HG03571 (cell line): ENCODE measurements at regions not wholly inside any gene's neighbourhood (a gene's known extent, or its start where the extent isn't known, plus 50 kb on each side); places are given as distances from the start of the nearest gene placed in this dataset.

Source experiments
- ATAC-seq: cut with Tn5 transposase; IDR thresholded peaks from one replicate; pipeline ENCODE4 v1.9.1; 2021; ENCODE audit not compliant: unreplicated experiment

DNA sequence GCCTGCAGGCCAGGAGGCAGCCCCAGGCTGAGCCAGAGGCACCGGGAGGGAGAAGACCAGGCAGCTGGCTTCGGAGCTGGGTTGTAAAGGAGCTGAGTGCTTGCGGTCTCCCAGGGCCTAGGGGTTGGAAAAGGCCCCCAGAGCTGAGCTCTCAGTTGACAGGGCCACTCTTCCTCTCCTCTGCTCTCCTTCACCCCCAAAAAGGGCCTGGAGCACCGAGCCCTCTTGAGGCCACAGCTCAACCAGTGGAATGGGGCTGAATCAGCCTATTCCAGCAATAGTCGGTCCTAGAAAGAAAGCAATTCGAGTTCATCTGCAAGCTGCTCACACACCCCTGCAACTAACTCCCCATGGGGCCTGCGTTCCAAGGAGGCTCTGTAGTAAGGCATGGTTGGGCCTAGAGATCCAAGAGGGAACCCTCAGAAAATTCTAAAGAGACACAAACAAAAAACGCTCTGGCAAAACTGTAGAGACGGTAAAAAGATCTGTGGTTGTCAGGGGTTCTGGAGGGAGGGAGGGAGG, 205.0 kb downstream of the BUD13 start:
- ATAC-seq = no peak

DNA sequence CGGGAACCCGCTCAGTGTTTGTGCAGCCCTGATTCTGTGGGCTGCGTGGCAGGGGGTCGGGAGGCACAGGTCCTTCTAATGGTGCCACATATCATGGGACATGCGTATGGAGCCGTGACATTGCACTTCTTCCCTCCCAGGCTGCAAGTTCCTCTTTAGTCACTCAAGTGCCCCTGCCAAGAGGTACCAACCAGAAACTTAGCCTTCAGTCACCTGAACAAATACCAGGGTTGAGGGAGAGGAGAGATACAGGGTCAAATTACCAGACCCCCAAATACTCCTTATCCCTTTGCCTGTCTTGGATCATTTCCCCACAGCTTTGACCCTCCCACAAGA, 209.1 kb downstream of the BUD13 start:
- no peak for ATAC-seq

DNA sequence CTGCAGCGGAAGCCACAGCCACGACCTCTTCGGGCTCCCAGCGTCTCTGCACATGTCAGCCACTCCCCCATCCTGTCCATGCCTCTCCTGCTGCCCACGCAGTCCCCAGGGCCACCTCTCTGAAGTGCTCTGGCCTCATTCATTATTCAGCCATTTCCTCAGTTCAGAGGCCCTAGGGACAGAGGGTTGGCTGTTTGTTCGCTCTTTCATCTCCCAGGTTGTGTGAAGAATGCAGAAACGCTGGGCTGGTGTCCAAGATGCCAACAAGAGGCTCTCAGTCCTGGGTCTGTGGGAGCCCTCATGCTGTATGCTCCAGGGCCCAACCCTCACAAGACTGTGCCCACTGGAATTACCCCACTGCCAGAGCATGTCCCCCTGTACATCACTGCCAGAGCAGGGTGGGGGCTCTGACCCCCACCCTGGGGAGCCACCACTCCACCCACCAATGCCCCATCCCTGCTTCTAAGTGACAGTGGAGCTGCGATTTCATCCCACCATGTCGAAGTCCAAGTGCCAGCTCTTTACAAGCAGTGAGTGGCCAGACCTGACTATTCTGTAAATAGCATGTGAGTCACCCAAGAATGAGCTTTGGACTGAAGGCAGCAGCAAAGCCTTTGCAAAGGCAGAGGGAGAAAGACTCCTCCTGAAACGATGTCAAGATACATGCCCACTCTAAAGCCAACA, 209.6 kb downstream of the BUD13 start:
- no peak for ATAC-seq

DNA sequence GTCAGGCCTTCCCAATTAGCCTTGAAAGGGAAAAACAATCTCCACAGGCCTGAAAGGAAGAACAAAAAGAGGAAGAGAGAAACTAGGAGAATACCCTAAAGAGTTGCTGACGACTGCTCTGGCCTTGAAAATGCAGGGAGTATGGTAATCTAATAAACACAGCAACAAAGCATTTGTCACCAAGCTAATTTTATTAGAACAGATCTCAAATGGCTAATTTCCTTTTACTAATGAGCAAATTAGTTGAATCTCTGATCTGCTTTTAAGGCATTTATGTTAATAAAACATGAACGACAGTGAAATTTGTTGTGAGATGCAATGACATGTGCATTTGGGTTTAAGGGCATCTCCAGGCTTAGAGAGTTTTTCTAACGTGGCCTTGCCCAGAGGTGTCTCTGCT, 212.2 kb downstream of the BUD13 start:
- no peak for ATAC-seq

DNA sequence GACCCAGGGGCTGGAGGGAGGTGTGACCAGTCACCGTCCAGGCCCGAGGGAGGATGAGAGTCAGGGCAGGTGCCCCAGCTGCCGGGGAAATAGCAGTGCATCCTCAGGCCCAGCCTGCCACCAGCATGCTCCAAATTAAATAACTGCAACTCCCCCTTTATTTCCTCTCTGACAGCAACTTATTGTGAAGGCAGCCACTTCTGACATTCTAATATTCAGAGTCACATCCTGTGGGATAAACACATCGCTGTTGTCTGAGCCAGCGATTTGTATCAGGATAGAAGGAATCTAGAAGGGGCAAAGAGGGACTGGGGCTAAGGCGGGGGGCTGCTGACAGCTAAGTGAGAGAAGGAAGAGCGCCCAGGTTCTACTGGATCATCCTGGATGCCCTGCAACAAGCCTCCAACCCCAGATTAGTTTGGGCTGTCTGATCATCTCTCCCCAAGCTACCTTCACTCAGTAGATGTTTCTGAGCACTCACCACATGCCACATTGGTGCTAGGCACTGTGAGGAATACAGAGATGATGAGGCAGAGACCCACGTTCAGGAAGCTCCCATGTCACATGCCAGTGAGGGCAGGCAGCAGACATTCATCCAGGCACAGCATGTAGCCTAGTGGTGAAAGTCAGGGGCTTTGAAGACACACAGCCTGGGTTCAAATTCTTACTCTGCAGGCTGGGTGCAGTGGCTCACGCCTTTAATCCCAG, 214.1 kb downstream of the BUD13 start:
- ATAC-seq = no peak

DNA sequence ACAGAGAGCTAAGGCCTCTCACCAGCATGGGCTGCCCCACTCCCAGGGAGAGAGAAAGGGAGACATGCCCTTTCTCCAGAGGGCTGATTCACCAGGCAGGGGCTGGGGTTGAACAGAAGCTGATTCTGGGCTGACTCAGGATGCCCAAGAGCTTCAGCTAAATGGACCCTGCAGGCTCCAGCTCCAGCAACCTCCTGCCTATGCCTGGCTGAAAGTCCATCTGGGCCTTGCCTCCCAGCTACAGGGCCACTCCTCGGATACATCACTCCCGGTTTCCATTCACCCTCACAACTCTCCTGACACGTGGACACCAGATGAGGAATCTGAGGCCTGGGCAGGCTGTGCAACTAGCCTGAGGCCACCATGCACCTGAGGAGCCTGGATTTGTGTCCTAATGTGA, 215.5 kb downstream of the BUD13 start:
- no peak for ATAC-seq

DNA sequence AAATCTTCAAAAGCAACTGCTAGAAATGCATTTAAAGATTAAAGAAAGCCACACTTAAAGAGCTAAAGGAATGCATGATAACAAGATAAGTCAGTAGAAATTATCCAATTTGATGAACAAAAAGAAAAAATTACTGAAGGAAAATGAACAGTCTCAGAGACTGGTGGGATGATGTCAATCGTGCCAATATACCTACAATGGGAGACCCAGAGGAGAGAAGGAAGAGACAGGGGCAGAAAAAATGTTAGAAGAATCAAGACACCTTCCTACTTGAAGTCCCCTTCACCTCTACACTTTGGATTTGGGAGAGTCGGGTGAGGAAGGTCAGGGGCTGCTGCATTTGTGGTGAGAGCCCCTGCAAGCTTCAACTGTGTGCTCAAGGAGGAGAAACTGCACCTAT, 216.3 kb downstream of the BUD13 start:
- no peak for ATAC-seq

DNA sequence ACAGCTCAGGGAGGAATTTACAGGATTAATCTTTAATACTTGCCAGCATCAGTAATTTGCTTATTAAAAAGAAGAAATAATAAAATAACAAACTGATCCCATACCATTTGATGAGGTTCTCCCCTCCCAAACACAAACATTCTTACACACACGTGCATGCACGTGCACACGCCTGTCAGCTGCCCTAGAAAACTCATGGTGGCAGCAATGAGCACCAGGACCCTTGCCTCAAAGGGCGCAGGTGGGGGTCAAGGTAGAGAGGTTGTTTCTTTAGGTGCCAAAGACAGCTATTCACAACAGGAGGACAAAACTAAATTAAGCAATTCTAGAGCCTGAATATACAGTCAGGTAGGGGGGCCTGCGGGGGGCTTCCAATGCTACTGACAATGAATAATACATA, 219.3 kb downstream of the BUD13 start:
- ATAC-seq = no peak

DNA sequence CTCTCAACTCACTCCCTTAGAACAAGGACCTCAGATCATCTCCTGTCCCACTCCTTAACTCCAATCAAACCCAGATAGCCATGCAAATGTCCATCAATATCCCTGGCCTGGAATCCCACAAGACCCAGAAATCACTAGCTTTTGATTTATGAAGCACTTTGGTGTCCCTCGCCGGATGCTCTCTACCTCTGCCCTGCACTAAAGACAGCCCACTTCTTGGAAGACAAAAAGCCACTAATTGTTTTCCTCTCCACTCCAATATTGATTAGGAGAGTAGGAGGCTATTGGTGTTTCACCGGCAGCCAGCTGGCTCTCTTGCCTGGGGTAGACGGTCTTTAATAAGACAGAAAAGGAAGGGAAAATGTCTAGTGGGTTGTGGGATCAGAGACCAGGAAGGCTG, 221.2 kb downstream of the BUD13 start:
- ATAC-seq = no peak

DNA sequence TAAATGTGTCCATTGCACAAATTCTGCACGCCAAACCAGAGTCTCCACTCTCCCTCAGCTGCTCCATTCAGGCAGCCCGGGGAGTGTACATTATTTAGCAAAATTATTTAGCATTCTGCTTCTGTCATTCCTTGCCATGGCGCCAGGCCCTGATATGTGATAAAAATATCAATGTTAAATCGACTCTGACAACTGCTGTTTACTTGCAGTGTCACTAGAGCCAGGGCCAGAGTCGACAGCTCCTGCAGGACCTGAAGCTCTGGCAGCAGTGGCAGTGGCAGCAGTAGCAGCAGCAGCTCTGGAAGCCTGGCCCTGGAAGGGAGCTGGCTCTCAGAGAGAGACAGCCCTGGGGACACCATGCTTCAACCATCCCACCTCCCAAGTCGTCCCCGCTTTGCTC, 224.5 kb downstream of the BUD13 start:
- no peak for ATAC-seq

DNA sequence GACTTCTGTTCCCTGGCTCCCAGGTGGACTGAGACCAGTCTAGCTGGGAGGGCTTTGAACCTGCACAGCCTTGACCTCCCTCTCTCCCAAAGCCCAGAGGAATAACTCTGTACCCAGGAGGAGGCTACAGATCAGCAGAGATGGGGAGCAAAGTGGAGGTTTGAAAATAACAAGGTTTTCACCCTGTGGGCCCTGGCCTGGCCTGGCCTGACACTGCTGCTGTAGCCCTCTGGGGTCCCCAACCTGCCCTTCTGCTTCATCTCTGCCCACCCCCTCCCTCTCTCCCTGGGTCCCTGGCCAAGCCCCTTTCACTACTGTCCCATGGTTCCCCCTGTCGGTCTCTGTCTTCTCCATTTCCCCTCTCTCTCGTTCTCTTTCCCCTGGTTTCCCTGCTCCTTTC, 225.2 kb downstream of the BUD13 start:
- no peak for ATAC-seq

DNA sequence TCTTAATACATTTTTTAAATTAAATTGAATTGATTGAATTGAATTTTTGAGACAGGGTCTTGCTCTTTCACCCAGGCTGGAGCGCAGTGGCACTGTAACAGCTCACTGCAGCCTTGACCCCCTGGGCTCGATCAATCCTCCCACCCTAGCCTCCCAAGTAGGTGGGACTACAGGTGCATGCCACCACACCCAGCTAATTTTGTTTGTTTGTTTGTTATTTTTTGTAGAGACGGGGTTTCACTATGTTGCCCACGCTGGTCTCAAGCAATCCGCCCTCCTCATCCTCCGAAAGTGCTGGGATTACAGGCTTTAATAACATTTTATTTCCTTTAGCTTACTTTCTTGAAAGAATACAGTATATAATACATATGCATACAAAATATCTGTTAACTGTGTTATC, 226.9 kb downstream of the BUD13 start:
- ATAC-seq = no peak

DNA sequence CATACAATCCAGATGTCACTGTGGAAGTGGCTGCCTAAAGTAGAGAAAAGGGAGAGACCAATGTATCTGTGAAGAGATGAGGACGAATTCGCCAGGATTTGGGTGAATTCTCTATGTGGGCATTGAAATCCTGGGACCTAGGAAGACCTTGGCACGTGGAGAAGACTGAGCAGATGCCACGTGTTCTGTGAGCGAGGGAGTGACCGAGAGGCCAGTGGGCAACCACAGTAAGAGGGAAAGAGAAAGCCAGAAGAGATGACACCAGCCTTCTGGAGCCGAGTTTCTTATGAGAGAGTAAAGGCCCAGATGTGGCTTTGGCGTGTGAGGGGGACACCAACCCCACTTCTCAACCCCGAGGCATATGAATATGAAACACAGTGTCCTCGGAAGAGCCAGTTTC, 228.1 kb downstream of the BUD13 start:
- ATAC-seq = no peak

DNA sequence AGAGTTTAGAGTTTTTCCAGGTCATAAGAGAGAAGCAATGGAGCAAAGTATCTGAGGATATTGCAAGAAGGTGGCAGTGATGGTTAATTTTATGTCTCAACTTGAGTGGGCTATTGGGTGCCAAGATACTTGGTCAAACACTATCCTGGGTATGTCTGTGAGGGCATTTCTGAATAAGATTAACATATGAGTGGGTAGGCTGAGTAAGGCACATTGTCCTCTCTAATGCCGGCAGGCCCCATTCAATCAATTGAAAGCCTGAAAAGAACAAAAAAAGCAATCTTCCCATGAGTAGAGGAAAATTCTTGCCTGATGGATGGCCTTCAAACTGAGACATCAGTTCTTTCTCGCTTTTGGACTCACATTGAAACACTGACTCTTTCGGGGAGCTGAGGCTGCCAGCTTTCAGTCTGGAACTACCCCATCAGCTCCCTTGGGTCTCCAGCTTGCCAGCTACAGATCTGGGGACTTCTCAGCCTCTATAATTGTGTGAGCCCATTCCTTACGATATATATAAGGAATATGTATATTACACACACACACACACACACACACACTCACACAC, 228.8 kb downstream of the BUD13 start:
- ATAC-seq = no peak

DNA sequence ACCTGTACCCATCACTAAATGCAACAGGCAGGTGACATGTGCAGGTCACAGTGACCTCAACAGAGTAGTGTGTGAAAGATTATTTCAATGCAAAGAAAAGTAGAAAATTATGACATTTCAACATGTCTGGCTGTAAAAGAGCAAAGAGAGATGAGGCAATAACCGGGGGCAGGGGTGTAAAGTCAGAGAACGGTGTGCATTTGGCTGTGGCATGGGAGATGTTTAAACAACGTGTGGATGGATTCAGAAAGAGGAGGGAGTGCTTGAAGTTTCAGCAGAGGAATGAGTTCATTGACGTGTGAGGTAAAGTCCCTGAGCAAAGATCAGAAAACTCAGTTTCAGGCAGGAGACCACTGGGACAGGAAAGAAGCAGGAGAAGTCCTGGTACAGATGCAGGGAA, 229.7 kb downstream of the BUD13 start:
- ATAC-seq = no peak

DNA sequence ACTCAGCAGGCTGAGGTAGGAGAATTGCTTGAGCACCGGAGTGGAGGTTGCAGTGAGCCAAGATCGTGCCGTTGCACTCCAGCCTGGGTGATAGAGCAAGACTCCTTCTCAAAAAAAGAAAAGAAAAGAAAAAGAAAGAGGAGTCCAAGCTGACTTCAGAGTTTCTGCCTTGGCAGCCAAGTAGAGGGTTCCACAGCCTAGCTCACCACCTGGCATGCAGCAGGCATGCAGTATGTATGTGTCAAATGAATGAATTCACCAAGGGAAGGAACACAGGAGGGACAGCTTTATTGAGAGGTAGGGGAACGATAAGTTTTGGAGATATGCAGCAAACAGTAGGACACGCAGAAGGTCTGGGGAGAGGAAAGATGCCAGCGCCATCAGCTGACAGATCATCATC, 230.4 kb downstream of the BUD13 start:
- no peak for ATAC-seq

DNA sequence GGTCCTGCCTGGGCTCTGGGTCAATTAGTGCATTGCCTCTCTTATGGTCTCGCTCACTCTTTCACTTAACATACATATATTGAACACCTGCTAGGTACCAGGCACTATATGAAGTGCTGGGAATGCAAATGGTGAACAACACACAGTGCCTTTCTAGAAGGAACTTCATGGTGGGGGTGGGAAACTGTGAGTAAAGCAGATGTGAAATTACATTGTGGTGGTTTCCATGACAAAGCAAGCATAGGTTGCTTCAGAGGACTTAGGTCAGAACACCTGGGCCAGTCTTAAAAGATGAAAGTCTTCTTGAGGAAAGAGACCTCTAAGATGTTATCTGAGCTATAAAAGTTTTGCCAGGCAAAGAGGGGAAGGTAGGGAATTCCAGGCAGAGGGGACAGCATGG, 231.3 kb downstream of the BUD13 start:
- no peak for ATAC-seq

DNA sequence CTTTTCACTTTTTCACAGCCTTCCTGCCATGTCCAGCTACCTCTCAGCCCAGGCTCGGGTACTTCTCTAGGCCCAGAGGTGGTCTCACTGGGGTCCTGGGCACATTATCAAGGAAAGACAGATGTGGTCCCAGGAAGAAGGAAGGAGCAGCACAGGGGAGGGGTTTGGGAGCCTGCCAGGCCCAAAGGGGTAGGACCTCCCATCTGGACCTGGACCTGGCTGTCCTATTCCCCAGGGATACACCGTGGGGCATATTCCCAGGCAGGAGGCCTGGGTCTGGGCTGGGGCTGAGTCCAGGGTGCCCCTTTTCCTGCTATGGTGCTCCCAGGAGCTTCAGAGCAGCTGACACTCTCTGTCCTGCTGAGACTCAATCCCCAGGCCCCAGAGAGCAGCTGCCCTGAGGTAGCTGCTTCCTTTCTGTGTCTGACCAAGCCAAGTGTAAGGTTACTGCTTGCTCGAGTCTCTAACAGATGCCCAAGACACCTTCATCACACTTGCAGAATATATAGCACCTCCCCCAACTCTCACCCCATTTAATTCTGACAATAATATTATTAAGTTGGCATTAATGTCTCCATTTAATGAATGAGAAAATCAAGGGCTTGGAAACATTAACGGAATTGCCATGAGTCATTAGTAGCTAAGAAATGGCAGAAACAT, 232.0 kb downstream of the BUD13 start:
- ATAC-seq = no peak

DNA sequence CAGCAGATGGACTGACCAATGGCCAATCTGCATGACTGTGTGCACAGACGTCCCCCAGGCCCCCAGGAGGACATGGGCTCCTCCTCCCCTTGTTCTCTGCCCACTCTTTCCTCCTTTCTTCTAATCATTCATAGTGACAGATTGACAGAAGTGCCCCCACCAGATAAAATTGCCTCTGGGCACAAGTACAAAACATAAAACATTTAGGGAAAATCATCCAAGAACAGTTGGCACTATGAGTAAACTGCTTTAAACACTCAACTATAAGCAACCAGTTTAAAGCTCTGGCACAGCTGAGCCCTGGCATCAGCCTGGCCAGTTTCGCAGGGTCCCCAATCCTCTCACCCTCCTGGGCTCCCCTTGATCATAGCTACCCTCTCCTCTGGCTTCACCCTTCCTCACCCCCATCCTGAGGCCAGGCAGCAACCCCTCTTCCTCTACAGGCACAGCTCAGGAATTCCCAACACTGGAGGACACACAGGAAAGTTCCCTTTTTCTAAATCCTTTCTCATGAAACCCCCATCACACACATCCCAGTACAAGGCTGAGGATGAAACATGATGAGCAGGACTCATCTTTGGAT, 232.9 kb downstream of the BUD13 start:
- no peak for ATAC-seq

DNA sequence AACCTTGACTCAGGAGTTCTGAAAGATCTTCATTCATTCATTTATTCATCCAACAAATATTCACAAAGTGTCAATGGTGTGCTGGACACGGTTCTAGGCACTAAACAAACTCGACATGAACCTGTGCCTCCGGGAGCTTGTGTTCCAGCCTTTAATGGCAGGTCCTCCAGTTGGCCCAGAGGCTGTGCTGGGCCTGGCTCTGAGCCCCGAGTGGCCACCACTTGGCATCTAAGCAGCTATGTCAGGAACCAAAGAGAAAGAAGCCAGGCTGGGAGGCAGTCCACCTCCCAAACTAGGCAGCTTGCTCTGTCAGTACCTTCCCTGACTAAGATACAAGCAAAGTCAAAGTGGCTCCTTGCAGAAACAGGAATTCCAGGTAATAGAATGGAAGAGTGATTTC, 233.6 kb downstream of the BUD13 start:
- ATAC-seq = no peak

DNA sequence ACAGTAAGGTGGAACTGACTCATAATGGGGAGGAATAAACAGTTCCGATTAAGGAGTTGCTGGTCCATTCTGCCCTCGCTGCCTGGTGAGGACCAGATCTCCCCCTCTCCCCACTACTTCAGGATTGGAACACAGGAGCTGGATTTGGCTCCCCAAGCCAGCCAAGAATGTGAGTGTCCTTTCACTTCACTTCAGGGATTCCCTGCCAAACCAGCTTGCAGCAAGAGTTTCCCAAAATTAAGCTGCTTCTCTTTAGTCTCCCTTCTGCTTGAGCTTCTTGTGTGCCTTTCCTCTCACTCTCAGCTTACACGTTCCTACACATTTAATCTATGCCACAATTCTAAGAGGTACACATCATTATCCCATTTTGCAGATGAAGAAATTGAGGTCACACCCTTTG, 234.1 kb downstream of the BUD13 start:
- no peak for ATAC-seq

DNA sequence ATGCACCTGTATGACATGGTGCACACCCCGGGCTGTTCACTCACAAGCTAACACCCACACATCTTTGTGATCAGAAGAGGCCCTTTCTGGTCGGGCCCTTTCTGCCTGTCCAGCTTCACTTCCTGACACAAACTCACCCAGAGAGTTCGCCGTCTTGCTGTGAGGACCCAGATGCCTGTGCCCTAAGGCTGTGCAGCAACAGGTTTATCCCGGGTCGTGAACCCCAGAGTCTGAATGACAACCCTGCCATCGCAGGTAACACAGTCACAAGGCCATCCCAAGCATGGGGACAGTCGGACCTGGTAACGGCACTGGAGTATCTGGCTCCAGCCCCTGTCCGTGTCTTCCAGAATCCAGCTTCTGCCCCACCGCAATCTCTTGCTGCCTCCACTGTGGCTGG, 235.1 kb downstream of the BUD13 start:
- no peak for ATAC-seq
